Loucy (cell line): ENCODE measurements at regions not wholly inside any gene's neighbourhood (a gene's known extent, or its start where the extent isn't known, plus 50 kb on each side); places are given as distances from the start of the nearest gene placed in this dataset.

Experiments
- EZH2phosphoT487 ChIP-seq: fragments of 200-600 bp; IDR thresholded peaks from 2 replicates; pipeline ENCODE4 v1.6.1; 2018; ENCODE audit warnings: antibody characterized with exemption, mild to moderate bottlenecking, moderate library complexity, borderline replicate concordance
- TF ChIP-seq, protein P1 (sequence below): fragments of 200-600 bp; sonication (generic); conservative IDR thresholded peaks from 2 replicates; pipeline ENCODE4 v1.5.1; 2014; ENCODE audit warnings: mild to moderate bottlenecking, antibody characterized with exemption, low read length

DNA sequence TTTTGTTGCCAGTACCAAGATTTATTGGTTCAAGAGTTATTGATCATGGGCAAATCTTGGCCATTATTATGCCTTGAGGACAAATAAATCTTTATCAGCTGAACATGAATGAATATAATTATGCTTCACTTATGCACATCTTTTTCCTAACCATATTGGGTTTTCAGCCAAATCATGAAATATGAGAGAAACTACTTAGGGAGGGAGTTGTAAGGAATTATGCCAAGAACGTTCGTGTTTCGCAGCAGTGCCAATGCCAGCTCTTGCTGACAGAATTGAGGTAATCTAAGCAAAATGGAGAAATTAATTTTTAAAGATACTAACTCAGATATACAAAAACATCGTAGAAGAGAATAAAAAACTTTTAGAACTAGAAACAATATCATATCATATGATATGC, 301.1 kb upstream of the SASH1 start:
- TF ChIP-seq, protein P1, sequence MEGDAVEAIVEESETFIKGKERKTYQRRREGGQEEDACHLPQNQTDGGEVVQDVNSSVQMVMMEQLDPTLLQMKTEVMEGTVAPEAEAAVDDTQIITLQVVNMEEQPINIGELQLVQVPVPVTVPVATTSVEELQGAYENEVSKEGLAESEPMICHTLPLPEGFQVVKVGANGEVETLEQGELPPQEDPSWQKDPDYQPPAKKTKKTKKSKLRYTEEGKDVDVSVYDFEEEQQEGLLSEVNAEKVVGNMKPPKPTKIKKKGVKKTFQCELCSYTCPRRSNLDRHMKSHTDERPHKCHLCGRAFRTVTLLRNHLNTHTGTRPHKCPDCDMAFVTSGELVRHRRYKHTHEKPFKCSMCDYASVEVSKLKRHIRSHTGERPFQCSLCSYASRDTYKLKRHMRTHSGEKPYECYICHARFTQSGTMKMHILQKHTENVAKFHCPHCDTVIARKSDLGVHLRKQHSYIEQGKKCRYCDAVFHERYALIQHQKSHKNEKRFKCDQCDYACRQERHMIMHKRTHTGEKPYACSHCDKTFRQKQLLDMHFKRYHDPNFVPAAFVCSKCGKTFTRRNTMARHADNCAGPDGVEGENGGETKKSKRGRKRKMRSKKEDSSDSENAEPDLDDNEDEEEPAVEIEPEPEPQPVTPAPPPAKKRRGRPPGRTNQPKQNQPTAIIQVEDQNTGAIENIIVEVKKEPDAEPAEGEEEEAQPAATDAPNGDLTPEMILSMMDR: no peak
- TF ChIP-seq EZH2phosphoT487: no peak
